ENCODE measurements at regions not wholly inside any gene's neighbourhood (a gene's known extent, or its start where the extent isn't known, plus 50 kb on each side); places are given as distances from the start of the nearest gene placed in this dataset.
"Not testable (repeated sequence)": the region's sequence is repeated elsewhere in the genome, so short reads cannot be mapped to it uniquely, and the experiment has no call there.

DNA sequence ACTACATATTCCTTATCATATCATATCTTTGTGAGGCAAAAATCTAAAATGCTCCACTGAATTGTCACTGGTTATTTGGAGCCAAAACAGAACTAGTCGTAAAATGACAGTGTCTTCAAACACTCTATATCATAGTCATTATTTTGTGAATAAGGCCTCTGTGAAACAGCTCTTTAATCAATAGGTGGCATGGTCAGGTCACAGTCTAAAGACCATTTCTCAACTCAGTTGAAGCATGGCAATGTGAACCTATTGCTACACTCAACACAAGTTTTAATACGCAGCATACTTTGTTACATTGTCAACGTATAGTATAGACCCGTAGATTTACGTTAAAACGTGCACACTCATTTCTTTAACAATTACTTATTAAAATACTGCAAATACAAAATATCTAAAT, 131.3 kb upstream of the PCDH20 start:
- WGBS (ENCODE audit: insufficient coverage) = 100% methylated on average over 1 of the region's 6 CpGs

DNA sequence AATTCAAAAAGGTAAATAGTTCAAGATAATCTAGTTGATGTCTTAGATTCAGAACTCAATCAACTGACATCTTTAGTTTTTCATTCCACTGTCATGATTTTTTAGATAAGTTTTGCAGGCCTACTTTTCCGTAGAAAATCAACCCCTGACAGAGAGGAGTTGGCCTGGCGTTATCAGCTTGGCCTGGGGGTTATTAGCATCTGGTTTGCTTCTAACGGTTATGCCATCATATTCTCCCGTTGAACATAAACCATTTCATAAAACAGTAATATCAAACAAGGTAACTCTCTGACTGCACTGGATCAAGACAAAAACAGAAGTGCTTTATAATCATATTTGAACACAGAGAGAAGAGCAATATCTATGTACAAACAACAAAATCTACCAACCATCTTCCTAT, 130.8 kb upstream of the PCDH20 start:
- Histone ChIP-seq H3K27ac (ENCODE audit: low read length) (no peak overlapping the region), H3K4me1 (ENCODE audit: control insufficient read depth, insufficient read depth, low read length) (no peaks in the 10 kb centered on the region), H3K4me3 (ENCODE audit: low read length) (no peak overlapping the region), H3K36me3 (ENCODE audit: control insufficient read depth, insufficient read depth, low read length) (no peaks in the 10 kb centered on the region), H3K9me3 (replicated peaks; ENCODE audit: control insufficient read depth, low read depth, low read length) (no peaks in the 10 kb centered on the region), H3K27me3 (ENCODE audit: control insufficient read depth, insufficient read depth, low read length) (no peaks in the 10 kb centered on the region)
- WGBS (ENCODE audit: insufficient coverage) = 83% methylated on average over 1 of the region's 4 CpGs
- DNase-seq = no peak

More for the DNA sequence above, 131.3 kb upstream of the PCDH20 start:
- no peaks in the 10 kb centered on the region for H3K4me1 ChIP-seq (ENCODE audit: control insufficient read depth, insufficient read depth, low read length)
- DNase-seq = no peak
- no peak overlapping the region for H3K27ac ChIP-seq (ENCODE audit: low read length)
- H3K27me3 ChIP-seq (ENCODE audit: control insufficient read depth, insufficient read depth, low read length) = no peaks in the 10 kb centered on the region
- H3K36me3 ChIP-seq (ENCODE audit: control insufficient read depth, insufficient read depth, low read length) = no peaks in the 10 kb centered on the region
- no peak overlapping the region for H3K4me3 ChIP-seq (ENCODE audit: low read length)
- H3K9me3 ChIP-seq (replicated peaks; ENCODE audit: control insufficient read depth, low read depth, low read length) = no peaks in the 10 kb centered on the region

- DNase-seq = no peak
- no peak overlapping the region for H3K4me3 ChIP-seq (ENCODE audit: low read length)
- H3K36me3 ChIP-seq (ENCODE audit: control insufficient read depth, insufficient read depth, low read length) = no peaks in the 10 kb centered on the region
- H3K27me3 ChIP-seq (ENCODE audit: control insufficient read depth, insufficient read depth, low read length) = no peaks in the 10 kb centered on the region
- H3K4me1 ChIP-seq (ENCODE audit: control insufficient read depth, insufficient read depth, low read length) = no peaks in the 10 kb centered on the region
- no CpG with 5 or more reads among the region's 1 CpG for WGBS (ENCODE audit: insufficient coverage)
- H3K27ac ChIP-seq (ENCODE audit: low read length) = no peak overlapping the region
- no peaks in the 10 kb centered on the region for H3K9me3 ChIP-seq (replicated peaks; ENCODE audit: control insufficient read depth, low read depth, low read length)
These were observed 120.8 kb upstream of the PCDH20 start for GRCh38 chr13:61536433-61536832.

GRCh38 chr13:61531383-61532065, 115.9 kb upstream of the PCDH20 start:
- H3K27me3 ChIP-seq (ENCODE audit: control insufficient read depth, insufficient read depth, low read length) = no peaks in the 10 kb centered on the region
- H3K27ac ChIP-seq (ENCODE audit: low read length) = no peak overlapping the region
- H3K36me3 ChIP-seq (ENCODE audit: control insufficient read depth, insufficient read depth, low read length) = no peaks in the 10 kb centered on the region
- peak; percentile 13 for DNase-seq
- no CpG with 5 or more reads among the region's 10 CpGs for WGBS (ENCODE audit: insufficient coverage)
- H3K4me1 ChIP-seq (ENCODE audit: control insufficient read depth, insufficient read depth, low read length) = no peaks in the 10 kb centered on the region
- no peaks in the 10 kb centered on the region for H3K9me3 ChIP-seq (replicated peaks; ENCODE audit: control insufficient read depth, low read depth, low read length)
- no peak overlapping the region for H3K4me3 ChIP-seq (ENCODE audit: low read length)

- not testable (repeated sequence) for H3K36me3 ChIP-seq (ENCODE audit: control insufficient read depth, insufficient read depth, low read length); H3K27me3 ChIP-seq (ENCODE audit: control insufficient read depth, insufficient read depth, low read length); H3K4me1 ChIP-seq (ENCODE audit: control insufficient read depth, insufficient read depth, low read length); DNase-seq; H3K9me3 ChIP-seq (replicated peaks; ENCODE audit: control insufficient read depth, low read depth, low read length); H3K4me3 ChIP-seq (ENCODE audit: low read length); H3K27ac ChIP-seq (ENCODE audit: low read length)
- no CpG with 5 or more reads among the region's 5 CpGs for WGBS (ENCODE audit: insufficient coverage)
These were observed 103.6 kb upstream of the PCDH20 start for GRCh38 chr13:61519214-61519613.

DNA sequence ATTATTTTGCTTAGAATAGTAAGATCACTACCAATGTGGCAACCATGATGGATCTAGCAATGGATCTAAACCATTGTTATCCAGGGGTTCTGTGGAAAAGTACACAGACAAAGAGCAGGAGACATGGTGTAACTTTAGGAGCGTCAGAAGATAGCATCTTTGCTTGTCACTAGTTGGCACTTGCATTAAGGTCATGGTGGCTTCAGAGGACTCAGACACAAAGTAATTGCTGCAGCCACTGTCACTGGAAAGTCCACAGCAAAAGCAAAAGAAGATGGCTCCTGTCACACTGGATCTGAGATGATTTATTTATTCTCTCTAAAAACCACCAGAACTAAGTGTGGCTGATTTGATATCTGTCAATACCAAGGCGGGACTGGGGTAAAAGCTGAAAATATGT, 93.3 kb upstream of the PCDH20 start:
- 100% methylated on average over 1 of the region's 2 CpGs for WGBS (ENCODE audit: insufficient coverage)
- DNase-seq = no peak
- Histone ChIP-seq H3K4me1 (ENCODE audit: control insufficient read depth, insufficient read depth, low read length) (no peaks in the 10 kb centered on the region), H3K27ac (ENCODE audit: low read length) (no peak overlapping the region), H3K4me3 (ENCODE audit: low read length) (no peak overlapping the region), H3K9me3 (replicated peaks; ENCODE audit: control insufficient read depth, low read depth, low read length) (no peaks in the 10 kb centered on the region), H3K27me3 (ENCODE audit: control insufficient read depth, insufficient read depth, low read length) (no peaks in the 10 kb centered on the region), H3K36me3 (ENCODE audit: control insufficient read depth, insufficient read depth, low read length) (no peaks in the 10 kb centered on the region)

GRCh38 chr13:61500176-61500575, 84.5 kb upstream of the PCDH20 start:
- no CpG with 5 or more reads among the region's 1 CpG for WGBS (ENCODE audit: insufficient coverage)
- no peak for DNase-seq
- H3K27me3 ChIP-seq (ENCODE audit: control insufficient read depth, insufficient read depth, low read length) = no peaks in the 10 kb centered on the region
- no peak overlapping the region for H3K4me3 ChIP-seq (ENCODE audit: low read length)
- no peaks in the 10 kb centered on the region for H3K4me1 ChIP-seq (ENCODE audit: control insufficient read depth, insufficient read depth, low read length)
- H3K9me3 ChIP-seq (replicated peaks; ENCODE audit: control insufficient read depth, low read depth, low read length) = no peaks in the 10 kb centered on the region
- no peaks in the 10 kb centered on the region for H3K36me3 ChIP-seq (ENCODE audit: control insufficient read depth, insufficient read depth, low read length)
- no peak overlapping the region for H3K27ac ChIP-seq (ENCODE audit: low read length)

DNA sequence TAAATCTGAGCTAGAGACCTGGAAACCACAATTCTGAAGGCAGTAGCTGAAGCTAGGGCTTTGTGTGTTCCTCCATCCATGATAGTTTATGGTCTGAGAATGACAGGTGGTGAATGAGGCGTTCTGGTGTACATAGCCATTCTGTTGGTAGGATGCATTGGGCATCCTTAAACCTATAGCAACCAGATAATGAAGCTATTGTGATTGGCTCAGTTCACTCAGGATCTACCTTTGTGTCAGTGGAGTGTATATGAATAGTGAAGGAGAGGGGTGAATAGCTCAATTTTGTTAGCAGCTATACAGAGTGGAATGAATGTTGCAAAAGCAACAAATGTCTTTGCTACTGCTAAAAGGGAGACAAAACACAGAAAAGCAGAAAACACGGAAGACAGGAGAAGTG, 80.0 kb upstream of the PCDH20 start:
- Histone ChIP-seq H3K36me3 (ENCODE audit: control insufficient read depth, insufficient read depth, low read length) (no peaks in the 10 kb centered on the region), H3K4me3 (ENCODE audit: low read length) (no peak overlapping the region), H3K27me3 (ENCODE audit: control insufficient read depth, insufficient read depth, low read length) (no peaks in the 10 kb centered on the region), H3K27ac (ENCODE audit: low read length) (no peak overlapping the region), H3K4me1 (ENCODE audit: control insufficient read depth, insufficient read depth, low read length) (no peaks in the 10 kb centered on the region), H3K9me3 (replicated peaks; ENCODE audit: control insufficient read depth, low read depth, low read length) (no peaks in the 10 kb centered on the region)
- no peak for DNase-seq
- WGBS (ENCODE audit: insufficient coverage) = no CpG with 5 or more reads among the region's 2 CpGs

DNA sequence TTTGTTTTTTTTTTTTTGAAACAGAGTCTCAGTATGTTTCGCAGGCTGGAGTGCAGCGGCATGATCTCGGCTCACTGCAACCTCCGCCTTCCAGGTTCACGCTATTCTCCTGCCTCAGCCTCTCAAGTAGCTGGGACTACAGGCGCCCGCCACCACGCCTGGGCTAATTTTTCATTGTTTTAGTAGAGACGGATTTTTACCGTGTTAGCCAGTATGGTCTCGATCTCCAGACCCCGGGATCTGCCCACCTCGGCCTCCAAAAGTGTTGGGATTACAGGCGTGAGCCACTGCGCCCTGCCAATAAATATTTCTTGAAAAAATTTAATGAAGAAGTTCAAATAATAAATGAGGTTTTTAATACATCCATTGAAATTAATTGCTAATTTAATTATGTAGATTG, 77.9 kb upstream of the PCDH20 start:
- H3K27me3 ChIP-seq (ENCODE audit: control insufficient read depth, insufficient read depth, low read length); H3K9me3 ChIP-seq (replicated peaks; ENCODE audit: control insufficient read depth, low read depth, low read length); H3K4me3 ChIP-seq (ENCODE audit: low read length); H3K36me3 ChIP-seq (ENCODE audit: control insufficient read depth, insufficient read depth, low read length); DNase-seq; H3K27ac ChIP-seq (ENCODE audit: low read length); H3K4me1 ChIP-seq (ENCODE audit: control insufficient read depth, insufficient read depth, low read length): not testable (repeated sequence)
- 93% methylated on average over 12 of the region's 15 CpGs for WGBS (ENCODE audit: insufficient coverage)

GRCh38 chr13:61486496-61486895, 70.8 kb upstream of the PCDH20 start:
- H3K27ac ChIP-seq (ENCODE audit: low read length) = no peak overlapping the region
- no peaks in the 10 kb centered on the region for H3K9me3 ChIP-seq (replicated peaks; ENCODE audit: control insufficient read depth, low read depth, low read length)
- H3K27me3 ChIP-seq (ENCODE audit: control insufficient read depth, insufficient read depth, low read length) = no peaks in the 10 kb centered on the region
- no peaks in the 10 kb centered on the region for H3K4me1 ChIP-seq (ENCODE audit: control insufficient read depth, insufficient read depth, low read length)
- 87% methylated on average over 4 of the region's 6 CpGs for WGBS (ENCODE audit: insufficient coverage)
- DNase-seq = no peak
- no peaks in the 10 kb centered on the region for H3K36me3 ChIP-seq (ENCODE audit: control insufficient read depth, insufficient read depth, low read length)
- H3K4me3 ChIP-seq (ENCODE audit: low read length) = no peak overlapping the region
